GM10266 (cell line): ENCODE measurements at regions not wholly inside any gene's neighbourhood (a gene's known extent, or its start where the extent isn't known, plus 50 kb on each side); places are given as distances from the start of the nearest gene placed in this dataset.
"Not testable (repeated sequence)": the region's sequence is repeated elsewhere in the genome, so short reads cannot be mapped to it uniquely, and the experiment has no call there.

Source experiments
- DNase-seq: peaks from one replicate; pipeline ENCODE4 v3.0.0; 2012; ENCODE audit errors: extremely low spot score
- TF ChIP-seq, protein P1 (sequence below): IDR thresholded peaks from 2 replicates; pipeline ENCODE4 v1.5.1; 2012; ENCODE audit warnings: mild to moderate bottlenecking, low read depth; ENCODE audit not compliant: control insufficient read depth, insufficient read depth; ENCODE audit errors: missing control alignments

DNA sequence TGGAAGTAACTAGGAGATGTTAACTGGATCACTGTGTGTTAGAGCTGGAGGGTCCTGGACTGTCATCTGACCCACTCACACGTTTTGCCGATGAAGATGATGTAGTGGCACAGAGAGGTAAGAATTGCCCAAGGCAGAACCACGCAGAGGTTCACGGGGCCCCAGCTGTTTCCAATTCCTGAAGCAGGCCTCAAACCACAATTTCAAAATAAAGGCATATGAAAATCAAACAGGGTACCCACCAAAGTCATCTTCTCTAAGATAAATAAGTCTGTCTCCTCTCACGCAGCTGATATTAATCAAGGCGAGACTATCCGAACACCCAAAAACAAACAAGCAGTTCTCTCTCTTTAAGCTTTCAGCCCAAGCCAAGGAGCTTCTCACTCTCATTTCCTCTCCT is 113.3 kb upstream of the JCAD start:
- DNase-seq = no peak
- TF ChIP-seq, protein P1, sequence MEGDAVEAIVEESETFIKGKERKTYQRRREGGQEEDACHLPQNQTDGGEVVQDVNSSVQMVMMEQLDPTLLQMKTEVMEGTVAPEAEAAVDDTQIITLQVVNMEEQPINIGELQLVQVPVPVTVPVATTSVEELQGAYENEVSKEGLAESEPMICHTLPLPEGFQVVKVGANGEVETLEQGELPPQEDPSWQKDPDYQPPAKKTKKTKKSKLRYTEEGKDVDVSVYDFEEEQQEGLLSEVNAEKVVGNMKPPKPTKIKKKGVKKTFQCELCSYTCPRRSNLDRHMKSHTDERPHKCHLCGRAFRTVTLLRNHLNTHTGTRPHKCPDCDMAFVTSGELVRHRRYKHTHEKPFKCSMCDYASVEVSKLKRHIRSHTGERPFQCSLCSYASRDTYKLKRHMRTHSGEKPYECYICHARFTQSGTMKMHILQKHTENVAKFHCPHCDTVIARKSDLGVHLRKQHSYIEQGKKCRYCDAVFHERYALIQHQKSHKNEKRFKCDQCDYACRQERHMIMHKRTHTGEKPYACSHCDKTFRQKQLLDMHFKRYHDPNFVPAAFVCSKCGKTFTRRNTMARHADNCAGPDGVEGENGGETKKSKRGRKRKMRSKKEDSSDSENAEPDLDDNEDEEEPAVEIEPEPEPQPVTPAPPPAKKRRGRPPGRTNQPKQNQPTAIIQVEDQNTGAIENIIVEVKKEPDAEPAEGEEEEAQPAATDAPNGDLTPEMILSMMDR = no peak

DNA sequence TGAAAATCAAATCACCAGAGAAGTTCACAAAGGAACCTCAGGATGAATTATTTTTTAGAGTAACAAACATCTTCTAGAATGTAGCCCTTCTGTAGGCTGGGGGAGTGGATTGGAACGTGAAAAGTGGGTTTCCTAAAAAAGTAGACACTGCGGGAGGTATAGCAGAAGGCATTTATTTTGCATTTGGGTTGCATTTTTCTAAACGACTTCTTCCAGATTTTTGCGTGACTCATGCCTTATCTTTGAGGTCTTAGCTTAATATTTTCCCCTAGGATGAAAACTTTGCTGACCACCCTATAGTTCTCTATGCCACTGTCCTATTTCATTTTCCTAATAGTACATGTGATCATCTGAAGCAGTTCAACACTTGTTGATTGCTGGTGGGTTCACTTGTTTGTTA is 112.7 kb upstream of the JCAD start:
- TF ChIP-seq, protein P1 = no peak
- DNase-seq = no peak

DNA sequence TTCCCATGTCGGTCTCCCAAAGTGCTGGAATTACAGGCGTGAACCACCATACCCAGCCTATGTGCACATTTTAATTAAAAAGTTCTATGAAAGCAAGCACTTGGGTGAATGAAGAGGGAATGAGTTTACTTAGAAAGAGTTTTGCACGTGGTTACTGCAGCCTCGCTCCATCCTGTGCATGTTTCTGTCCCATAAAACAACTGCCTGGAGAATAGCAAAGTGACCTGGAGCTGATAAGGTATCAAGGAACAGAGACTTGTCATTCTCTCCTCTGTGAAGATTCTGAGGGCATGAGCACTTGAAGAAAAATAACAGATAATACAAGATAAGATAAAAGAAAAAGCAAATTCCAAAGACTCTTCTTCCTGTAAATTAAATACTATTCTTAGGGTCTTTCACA is 112.2 kb upstream of the JCAD start:
- TF ChIP-seq, protein P1 = no peak
- no peak for DNase-seq

DNA sequence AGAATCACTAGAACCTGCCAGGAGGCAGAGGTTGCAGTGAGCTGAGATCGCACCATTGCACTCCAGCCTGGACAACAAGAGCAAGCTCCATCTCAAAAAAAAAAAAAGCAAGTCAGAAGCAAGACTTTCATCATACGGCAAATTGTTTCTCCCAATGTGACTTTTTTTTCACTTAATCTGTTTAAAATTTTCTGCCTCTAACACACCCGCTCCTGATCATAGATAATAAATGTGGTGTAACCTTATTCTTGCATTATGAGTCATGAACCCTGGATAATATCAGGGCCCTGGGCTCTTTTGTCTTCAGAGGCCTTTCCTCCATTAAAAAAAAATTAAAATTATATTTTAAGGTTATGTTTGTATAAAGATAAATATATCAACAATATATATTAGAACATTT is 111.4 kb upstream of the JCAD start:
- TF ChIP-seq, protein P1 = no peak

DNA sequence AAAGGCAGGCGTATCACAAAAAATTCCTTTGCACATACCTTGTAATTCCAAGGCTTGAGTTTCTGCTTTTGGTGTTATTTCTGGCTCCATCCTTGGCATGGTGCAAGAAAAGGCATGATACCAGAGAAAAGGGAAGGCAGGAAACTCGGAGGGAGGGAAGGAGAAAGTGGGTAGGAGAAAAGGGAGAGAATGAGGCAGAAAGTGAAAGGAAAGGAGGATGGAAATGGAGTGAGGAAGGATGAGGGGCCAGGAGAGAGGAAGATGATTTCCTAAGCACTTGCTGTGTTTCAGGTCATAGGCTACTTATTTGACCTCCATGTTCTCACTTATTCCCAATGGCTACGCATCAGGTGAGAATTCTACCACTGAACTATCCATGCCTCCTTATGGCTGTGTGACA is 110.8 kb upstream of the JCAD start:
- no peak for DNase-seq
- TF ChIP-seq, protein P1 = no peak

More for the DNA sequence above, 111.4 kb upstream of the JCAD start:
- DNase-seq = no peak

DNA sequence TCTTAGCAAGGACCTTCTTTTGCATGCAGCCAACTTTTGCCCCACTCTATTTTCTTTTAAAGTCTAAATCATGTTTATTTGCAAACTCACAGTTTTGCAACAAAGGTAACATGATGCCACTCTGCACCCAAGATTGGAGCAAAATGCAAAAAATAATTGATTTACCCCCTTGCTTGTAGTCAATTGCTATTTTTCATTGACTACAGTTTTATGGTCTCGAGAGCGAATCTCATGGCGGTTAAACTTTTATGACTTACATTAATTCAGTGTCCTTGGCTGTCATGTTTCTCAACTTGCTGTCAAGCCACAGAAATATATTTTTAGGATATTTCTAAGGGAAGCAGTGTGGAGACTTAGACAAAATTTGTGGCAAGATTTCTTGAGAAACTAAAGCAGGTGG is 110.0 kb upstream of the JCAD start:
- DNase-seq = no peak
- TF ChIP-seq, protein P1 = no peak

DNA sequence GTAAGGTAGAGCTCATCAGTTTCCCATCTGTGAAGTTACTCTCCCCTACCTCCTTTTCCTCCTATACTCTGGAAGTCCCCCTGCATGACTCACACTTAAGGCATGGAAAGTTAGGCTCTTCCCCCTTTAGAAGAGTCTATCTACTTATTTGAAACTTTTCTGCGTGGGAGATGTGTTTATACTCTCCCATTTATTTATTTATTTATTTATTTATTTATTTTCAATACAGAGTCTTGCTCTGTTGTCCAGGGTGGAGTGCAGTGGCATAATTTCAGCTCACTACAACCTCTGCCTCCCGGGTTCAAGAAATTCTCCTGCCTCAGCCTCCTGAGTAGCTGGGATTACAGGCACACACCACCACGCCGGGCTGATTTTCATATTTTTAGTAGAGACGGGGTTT is 107.5 kb upstream of the JCAD start:
- no peak for DNase-seq
- TF ChIP-seq, protein P1 = no peak

DNA sequence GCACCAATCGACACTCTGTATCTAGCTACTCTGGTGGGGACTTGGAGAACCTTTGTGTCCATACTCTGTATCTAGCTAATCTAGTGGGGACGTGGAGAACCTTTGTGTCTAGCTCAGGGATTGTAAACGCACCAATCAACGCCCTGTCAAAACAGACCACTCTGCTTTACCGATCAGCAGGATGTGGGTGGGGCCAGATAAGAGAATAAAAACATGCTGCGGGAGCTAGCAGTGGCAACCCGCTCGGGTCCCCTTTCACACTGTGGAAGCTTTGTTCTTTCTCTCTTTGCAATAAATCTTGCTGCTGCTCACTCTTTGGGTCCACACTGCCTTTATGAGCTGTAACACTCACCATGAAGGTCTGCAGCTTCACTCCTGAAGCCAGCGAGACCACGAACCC is 104.0 kb upstream of the JCAD start:
- DNase-seq = not testable (repeated sequence)

DNA sequence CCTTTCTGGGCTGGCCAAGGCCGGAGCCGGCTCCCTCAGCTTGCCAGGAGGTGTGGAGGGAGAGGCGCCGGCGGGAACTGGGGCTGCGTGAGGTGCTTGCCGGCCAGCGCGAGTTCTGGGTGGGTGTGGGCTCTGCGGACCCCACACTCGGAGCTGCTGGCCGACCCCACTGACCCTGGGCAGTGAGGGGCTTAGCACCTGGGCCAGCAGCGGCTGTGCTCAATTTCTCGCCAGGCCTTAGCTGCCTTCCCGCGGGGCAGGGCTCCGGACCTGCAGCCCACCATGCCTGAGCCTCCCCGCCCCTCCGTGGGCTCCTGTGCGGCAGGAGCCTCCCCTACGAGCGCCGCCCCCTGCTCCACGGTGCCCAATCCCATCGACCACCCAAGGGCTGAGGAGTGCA is 103.4 kb upstream of the JCAD start:
- DNase-seq = not testable (repeated sequence)
